VCaP (cell line): ENCODE measurements at regions not wholly inside any gene's neighbourhood (a gene's known extent, or its start where the extent isn't known, plus 50 kb on each side); places are given as distances from the start of the nearest gene placed in this dataset.
A peak's percentile ranks its signal among the peaks of the same experiment; 100 is the strongest.

Experiments used
- H3K27ac ChIP-seq: fragments of 450-650 bp; 2 replicates; pipeline ENCODE4 v1.5.1; 2017
- TF ChIP-seq, protein P1 (sequence below): fragments of 450-650 bp; conservative IDR thresholded peaks from 2 replicates; pipeline ENCODE4 v1.5.1; 2017; ENCODE audit warnings: mild to moderate bottlenecking, moderate library complexity

DNA sequence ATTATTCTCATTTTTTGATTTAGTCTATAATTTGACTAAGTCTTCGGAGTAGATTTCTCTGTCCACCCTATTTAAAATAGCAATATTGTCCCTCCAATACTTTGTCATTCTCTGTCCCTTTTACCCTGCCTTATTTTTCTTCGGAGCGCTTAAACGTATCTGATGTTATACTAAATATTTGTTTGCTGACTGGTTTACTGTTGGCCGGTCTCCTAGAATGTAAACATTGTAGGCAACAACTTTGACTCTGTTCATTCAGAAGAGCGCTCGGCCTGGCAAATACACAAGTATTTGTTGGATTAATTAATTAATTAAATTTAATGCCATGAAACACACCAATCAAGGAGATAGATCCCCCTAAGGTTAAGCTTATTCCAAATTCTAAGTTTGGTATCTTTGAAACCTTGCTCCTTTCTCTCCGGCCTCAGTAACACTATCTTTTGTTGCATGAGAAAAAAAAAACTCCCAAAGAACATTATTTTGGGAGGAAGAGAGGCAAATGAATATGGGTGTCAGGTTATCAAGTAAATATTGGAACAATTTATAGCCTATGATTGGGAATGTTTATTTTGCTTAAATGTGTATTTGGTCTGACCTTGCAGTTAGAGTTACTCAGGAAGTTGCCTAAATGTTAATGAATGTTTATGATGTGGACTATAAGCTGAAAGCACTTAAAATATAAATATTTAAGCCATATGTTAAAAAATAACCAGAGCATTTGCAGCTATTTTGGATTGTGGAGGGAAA, 231.1 kb downstream of the SOX4 start:
- peak overlapping the region; percentile 52 for H3K27ac ChIP-seq
- TF ChIP-seq, protein P1, sequence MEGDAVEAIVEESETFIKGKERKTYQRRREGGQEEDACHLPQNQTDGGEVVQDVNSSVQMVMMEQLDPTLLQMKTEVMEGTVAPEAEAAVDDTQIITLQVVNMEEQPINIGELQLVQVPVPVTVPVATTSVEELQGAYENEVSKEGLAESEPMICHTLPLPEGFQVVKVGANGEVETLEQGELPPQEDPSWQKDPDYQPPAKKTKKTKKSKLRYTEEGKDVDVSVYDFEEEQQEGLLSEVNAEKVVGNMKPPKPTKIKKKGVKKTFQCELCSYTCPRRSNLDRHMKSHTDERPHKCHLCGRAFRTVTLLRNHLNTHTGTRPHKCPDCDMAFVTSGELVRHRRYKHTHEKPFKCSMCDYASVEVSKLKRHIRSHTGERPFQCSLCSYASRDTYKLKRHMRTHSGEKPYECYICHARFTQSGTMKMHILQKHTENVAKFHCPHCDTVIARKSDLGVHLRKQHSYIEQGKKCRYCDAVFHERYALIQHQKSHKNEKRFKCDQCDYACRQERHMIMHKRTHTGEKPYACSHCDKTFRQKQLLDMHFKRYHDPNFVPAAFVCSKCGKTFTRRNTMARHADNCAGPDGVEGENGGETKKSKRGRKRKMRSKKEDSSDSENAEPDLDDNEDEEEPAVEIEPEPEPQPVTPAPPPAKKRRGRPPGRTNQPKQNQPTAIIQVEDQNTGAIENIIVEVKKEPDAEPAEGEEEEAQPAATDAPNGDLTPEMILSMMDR = no peak

DNA sequence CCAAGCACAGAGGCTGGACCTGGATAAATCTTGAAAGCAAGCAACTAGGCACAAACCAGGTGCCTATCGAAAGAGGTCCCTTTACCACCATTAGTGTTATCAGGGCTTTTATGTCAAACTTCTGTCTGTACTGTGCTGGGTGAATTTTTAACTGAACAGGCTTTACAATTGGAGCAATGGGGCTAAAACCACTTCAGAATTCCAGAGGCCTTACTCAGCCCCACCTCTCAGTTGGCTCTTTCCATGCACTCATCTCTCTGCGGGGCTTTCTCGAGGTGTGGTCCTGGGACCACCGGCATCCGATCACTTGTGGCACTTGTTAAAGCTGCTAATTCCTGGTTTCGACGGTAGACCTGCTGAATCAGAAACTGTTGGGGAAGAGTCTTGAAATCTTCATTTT, 232.5 kb downstream of the SOX4 start:
- TF ChIP-seq, protein P1 = no peak
- H3K27ac ChIP-seq = peak overlapping the region; percentile 52; the same call in 1 of the 2 replicates

DNA sequence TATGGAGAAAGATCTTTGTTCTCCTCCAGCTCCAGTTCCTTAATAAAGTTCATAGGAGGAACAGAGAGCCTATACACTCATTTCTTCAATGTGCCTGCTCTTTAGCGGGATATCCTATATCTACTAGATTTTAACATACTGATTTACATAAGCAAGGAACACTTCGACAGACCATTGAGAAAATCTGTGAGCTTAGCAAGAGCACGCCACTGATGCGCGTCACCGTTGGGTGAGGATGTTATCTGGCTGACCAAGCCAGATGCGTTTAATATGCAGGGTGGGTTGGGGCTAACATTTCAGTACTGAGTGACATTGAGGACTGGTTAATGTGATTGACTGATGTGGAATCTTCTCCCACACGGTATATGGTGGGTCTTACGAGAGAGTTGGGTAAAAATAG, 233.4 kb downstream of the SOX4 start:
- TF ChIP-seq, protein P1 = no peak
- H3K27ac ChIP-seq = no peak overlapping the region

DNA sequence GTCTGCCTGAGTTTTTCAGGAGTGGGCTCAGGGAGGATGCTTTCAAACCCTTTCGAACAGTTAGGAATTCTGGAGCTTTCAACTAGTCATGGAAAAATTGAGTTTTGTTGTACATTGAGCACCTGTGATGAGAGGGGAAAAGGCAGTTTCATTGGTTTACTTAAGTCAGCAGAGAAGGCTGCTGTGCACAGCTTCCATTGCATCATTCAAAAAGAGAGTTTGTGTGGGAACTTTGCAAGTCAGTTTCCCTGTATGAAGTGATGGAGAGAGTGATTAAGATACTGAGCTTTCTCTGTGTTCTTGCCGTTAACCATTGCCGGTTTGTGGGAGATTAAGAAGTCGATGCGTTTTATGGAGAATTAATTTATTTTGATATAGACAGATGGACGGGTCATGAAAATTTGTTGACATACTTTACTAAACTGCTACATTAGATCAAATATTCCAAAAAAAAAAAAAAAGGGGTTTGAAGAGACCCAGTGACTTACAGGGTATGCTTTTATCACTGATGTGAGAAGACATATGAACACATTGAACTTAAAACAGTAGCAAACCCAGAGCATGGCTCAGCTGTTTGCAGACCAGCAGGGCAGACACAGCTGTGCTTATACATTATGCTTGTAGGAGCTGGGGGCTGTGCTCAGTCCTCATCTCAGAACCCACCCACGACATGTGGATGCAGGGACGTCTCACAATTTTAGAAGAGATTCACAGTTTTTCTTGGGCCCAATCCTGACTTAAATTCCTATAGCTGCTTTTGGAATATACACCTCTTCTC, 234.1 kb downstream of the SOX4 start:
- H3K27ac ChIP-seq = no peak overlapping the region
- TF ChIP-seq, protein P1 = no peak

DNA sequence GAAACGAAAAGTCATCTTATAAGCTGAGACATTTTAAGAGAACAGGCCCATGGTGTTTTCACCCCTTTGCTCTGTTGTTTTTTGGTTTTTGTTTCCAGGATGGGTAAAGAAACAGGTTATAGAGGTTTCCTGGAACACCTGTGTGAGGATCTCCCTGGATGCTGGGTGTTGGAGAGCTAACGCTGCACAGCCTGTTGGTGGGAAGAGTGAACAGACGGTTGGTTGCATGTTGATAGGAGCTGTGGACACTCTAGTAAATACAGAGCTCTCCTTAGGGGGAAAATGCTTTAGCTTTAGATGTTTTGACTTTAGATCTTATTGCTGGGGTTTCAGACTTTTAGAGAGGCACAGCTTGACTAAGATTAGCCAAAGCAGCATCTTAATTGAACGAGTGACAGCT, 235.2 kb downstream of the SOX4 start:
- H3K27ac ChIP-seq = no peak overlapping the region
- TF ChIP-seq, protein P1 = no peak

DNA sequence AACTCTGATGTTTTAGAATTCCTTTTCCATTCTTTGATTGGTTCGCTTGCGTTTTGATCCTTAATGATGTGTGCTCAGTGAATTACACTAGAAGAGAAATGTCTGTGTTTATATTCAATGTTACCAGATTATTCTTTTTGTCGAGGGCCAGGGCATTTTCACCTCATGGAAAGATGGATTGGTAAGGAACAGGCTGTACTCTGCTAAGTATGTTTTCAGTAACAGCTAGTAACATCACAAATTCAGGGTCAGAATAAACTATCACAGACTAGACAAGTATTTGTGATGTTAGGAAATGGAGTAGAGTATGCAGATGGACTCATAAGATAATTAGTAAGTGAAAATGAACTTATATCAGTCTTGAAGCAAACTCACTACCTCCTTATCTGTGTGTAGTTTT, 235.6 kb downstream of the SOX4 start:
- TF ChIP-seq, protein P1 = no peak
- no peak overlapping the region for H3K27ac ChIP-seq

DNA sequence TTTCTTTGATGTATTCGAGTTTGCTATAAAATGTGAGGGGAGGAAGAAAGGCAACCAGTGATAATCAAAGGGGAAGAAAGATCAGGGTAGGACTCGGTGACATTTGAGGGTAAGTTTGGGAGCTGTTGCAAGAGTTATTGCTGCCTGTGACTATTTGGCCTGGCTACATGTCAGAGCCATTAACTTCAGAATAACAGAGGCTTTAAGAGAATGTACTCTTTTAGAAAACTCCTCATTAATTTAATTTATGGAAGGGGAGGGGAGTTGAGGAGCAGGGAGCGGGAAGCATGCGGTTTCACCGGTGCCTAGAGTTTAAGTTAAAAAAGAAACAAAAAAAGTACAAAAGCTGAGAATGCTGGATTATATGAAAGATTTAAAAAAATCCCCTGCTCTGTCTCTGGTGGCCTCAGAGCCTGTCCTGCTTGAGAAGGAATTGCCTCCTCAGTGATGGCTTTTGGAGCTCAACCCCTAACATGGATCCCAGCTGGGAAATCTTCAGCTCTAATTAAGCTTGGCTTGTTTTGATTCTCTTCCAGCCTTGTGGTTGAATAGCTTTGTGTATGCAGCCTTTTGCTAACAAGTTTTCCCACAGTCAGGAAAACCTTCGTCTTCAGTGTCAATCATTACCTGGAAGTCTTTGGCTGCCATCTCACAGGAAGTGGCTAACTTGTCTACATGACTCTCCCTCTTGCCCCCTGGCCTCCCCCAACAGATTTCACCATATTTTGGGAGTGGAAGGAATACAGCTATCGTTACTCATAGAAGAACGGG, 238.2 kb downstream of the SOX4 start:
- H3K27ac ChIP-seq = no peak overlapping the region
- TF ChIP-seq, protein P1 = no peak
